B cell (primary cell): ENCODE measurements at regions not wholly inside any gene's neighbourhood (a gene's known extent, or its start where the extent isn't known, plus 50 kb on each side); places are given as distances from the start of the nearest gene placed in this dataset.

Experiments
- ATAC-seq: fragments of 200-7000 bp; cut with Tn5 transposase; one replicate; pipeline ENCODE4 v1.10.0; 2021; ENCODE audit warnings: low read depth, mild to moderate bottlenecking, moderate number of reproducible peaks, moderate library complexity
- CTCF ChIA-PET: fragments of 350-600 bp; sonication (Branson Sonifier 250); formaldehyde crosslinking; loops from one replicate; lab custom pipeline; 2021; ENCODE audit warnings: antibody characterized with exemption, inconsistent platforms; lab: Charles Lee
- POLR2A ChIA-PET: fragments of 350-600 bp; sonication (Branson Sonifier 250); formaldehyde crosslinking; loops from one replicate; lab custom pipeline; 2021; ENCODE audit warnings: antibody characterized with exemption; lab: Charles Lee
- DNase-seq: peaks from one replicate; pipeline ENCODE4 v3.0.0; 2013
- H2AFZ ChIP-seq: 2 replicates; pipeline ENCODE4 v1.6.1; 2012; ENCODE audit warnings: mild to moderate bottlenecking, low read depth, low read length; ENCODE audit not compliant: insufficient read depth, poor library complexity, severe bottlenecking
- H3K27ac ChIP-seq, 2 donors: 1 replicate in 1 of 2; 2 replicates in 1 of 2; pipeline ENCODE4 v1.5.1; 2012 to 2013; ENCODE audit warnings: low read length in 2 of 2, mild to moderate bottlenecking in 2 of 2, moderate library complexity in 1 of 2
- H3K27me3 ChIP-seq, 4 experiments: fragments of 200-600 bp in 1 of 4; sonication (generic) in 1 of 4; replicated peaks in 1 of 4; 1 replicate in 2 of 4; 2 replicates in 2 of 4; pipeline versions ENCODE4 v1.6.1 to v1.7.0; 2013 to 2016; ENCODE audit warnings: low read length in 3 of 4, mild to moderate bottlenecking in 2 of 4, mixed read lengths in 1 of 4, moderate library complexity in 1 of 4; ENCODE audit not compliant: insufficient read depth in 4 of 4, control insufficient read depth in 3 of 4; ENCODE audit errors: control extremely low read depth in 1 of 4
- H3K36me3 ChIP-seq, 2 experiments: replicated peaks in 1 of 2; 1 replicate in 1 of 2; 2 replicates in 1 of 2; pipeline versions ENCODE4 v1.6.1 to v1.7.1; 2013; ENCODE audit warnings: low read length in 1 of 2; ENCODE audit not compliant: insufficient read depth in 2 of 2, control insufficient read depth in 1 of 2; ENCODE audit errors: control extremely low read depth in 1 of 2, extremely low read depth in 1 of 2
- H3K4me1 ChIP-seq, 2 donors: fragments of 200-600 bp in 1 of 2; sonication (generic) in 1 of 2; 1 replicate in 1 of 2; 2 replicates in 1 of 2; pipeline versions ENCODE4 v1.5.1 to v1.6.1; 2013 to 2017; ENCODE audit warnings: low read length in 2 of 2; ENCODE audit not compliant: control insufficient read depth in 2 of 2, insufficient read depth in 2 of 2
- H3K4me2 ChIP-seq: replicated peaks from 2 replicates; pipeline ENCODE3; 2012; ENCODE audit warnings: mild to moderate bottlenecking, low read depth, low read length; ENCODE audit not compliant: poor library complexity, severe bottlenecking
- H3K4me3 ChIP-seq, 5 experiments: fragments of 200-600 bp in 1 of 5; sonication (generic) in 1 of 5; 1 replicate in 3 of 5; 2 replicates in 2 of 5; pipeline versions ENCODE4 v1.5.1 to v1.7.0; 2011 to 2016; ENCODE audit warnings: low read length in 4 of 5, mild to moderate bottlenecking in 4 of 5, low read depth in 2 of 5, control low read depth in 1 of 5, moderate library complexity in 1 of 5; ENCODE audit not compliant: insufficient read depth in 1 of 5; ENCODE audit errors: control extremely low read depth in 1 of 5, extremely low read depth in 1 of 5
- H3K79me2 ChIP-seq: fragments of 200-600 bp; sonication (generic); one replicate; pipeline ENCODE4 v1.6.0; 2016; ENCODE audit warnings: low read length; ENCODE audit not compliant: control insufficient read depth, insufficient read depth
- H3K9ac ChIP-seq: fragments of 200-600 bp; sonication (generic); 2 replicates; pipeline ENCODE4 v1.6.1; 2017; ENCODE audit warnings: mild to moderate bottlenecking, low read length, moderate library complexity
- H3K9me3 ChIP-seq, 3 donors: one replicate each; pipeline versions ENCODE4 v1.6.1 to v1.7.1; 2013; ENCODE audit warnings: low read length in 2 of 3; ENCODE audit not compliant: control insufficient read depth in 2 of 3, insufficient read depth in 1 of 3; ENCODE audit errors: control extremely low read depth in 1 of 3
- H4K20me1 ChIP-seq: 2 replicates; pipeline ENCODE4 v1.6.0; 2012; ENCODE audit warnings: mild to moderate bottlenecking, low read length; ENCODE audit not compliant: insufficient read depth, control insufficient read depth, poor library complexity, severe bottlenecking
- H3K27ac Mint-ChIP-seq: one replicate; pipeline ENCODE4 v1.8.0; 2021; ENCODE audit warnings: mixed read lengths
- H3K27me3 Mint-ChIP-seq: one replicate; pipeline ENCODE4 v1.8.0; 2021; ENCODE audit warnings: mixed read lengths
- H3K4me1 Mint-ChIP-seq: one replicate; pipeline ENCODE4 v1.8.0; 2021; ENCODE audit warnings: mixed read lengths
- H3K4me3 Mint-ChIP-seq: one replicate; pipeline ENCODE4 v1.8.0; 2021; ENCODE audit warnings: mixed read lengths
- H3K9me3 Mint-ChIP-seq: one replicate; pipeline ENCODE4 v1.8.0; 2022; ENCODE audit warnings: mixed read lengths; ENCODE audit not compliant: insufficient read depth
- CTCF ChIP-seq: fragments of 200-600 bp; IDR thresholded peaks from one replicate; pipeline ENCODE4 v1.8.0; 2022; ENCODE audit warnings: antibody characterized with exemption, mild to moderate bottlenecking
- EZH2 ChIP-seq: IDR thresholded peaks from 2 replicates; pipeline ENCODE4 v1.6.1; 2012; ENCODE audit warnings: borderline replicate concordance, low read depth, mild to moderate bottlenecking, moderate library complexity, low read length; ENCODE audit not compliant: insufficient read depth, poor library complexity, severe bottlenecking
- WGBS: methylation state at CpG from one replicate; pipeline ENCODE4 v1.1.5; 2013; ENCODE audit warnings: missing lambda C conversion rate; ENCODE audit not compliant: insufficient coverage; 5-methylcytosine and 5-hydroxymethylcytosine counted together
- intact Hi-C: fragments of 100-400 bp; cut with micrococcal nuclease; formaldehyde crosslinking; loops from one replicate; pipeline ENCODE4 v1.10.0; 2022

GRCh38 chr4:184548648-184549341 is 74.4 kb upstream of the IRF2 start:
- Mint-ChIP-seq H3K27me3 (no peaks in the 10 kb centered on the region), H3K9me3 (no peaks in the 10 kb centered on the region), H3K27ac (no peak overlapping the region), H3K4me3 (no peak overlapping the region), H3K4me1 (peaks cover 18% of the 10 kb centered on the region)
- ChIA-PET CTCF (interaction anchor here (0.7 kb wide), 1 partner anchor 918 kb away, joined by 3 read pairs; no protein-coding TSS in a partner anchor), POLR2A (no interaction called here)
- WGBS: 88% methylated on average over 13 of the region's 20 CpGs
- ATAC-seq (no peak), DNase-seq (no peak)
- Histone ChIP-seq H3K9me3 (no peaks in the 10 kb centered on the region), H3K27ac (no peak overlapping the region), H4K20me1 (no peaks in the 10 kb centered on the region), H3K36me3 (no peaks in the 10 kb centered on the region), H3K9ac (no peak overlapping the region), H3K4me2 (peak overlapping the region; percentile 30), H3K27me3 (no peaks in the 10 kb centered on the region), H2AFZ (peak overlapping the region; percentile 63), H3K4me3 (no peak overlapping the region), H3K79me2 (no peaks in the 10 kb centered on the region), H3K4me1 (peaks cover 8 to 16% of the 10 kb centered on the region in 2 donors)
- no peak for TF ChIP-seq CTCF
- TF ChIP-seq EZH2: no peak
- intact Hi-C loops: no loop called here

GRCh38 chr4:184548316-184548647 is 73.9 kb upstream of the IRF2 start:
- H2AFZ ChIP-seq: peak overlapping the region; percentile 63
- H3K27me3 ChIP-seq: no peaks in the 10 kb centered on the region
- 54% methylated on average over 5 of the region's 5 CpGs for WGBS
- H3K79me2 ChIP-seq: no peaks in the 10 kb centered on the region
- ChIA-PET CTCF (no interaction called here), POLR2A (no interaction called here)
- peaks cover 8 to 16% of the 10 kb centered on the region in 2 donors for H3K4me1 ChIP-seq
- H3K27ac Mint-ChIP-seq: no peak overlapping the region
- no peak for ATAC-seq
- H3K4me1 Mint-ChIP-seq: peaks cover 18% of the 10 kb centered on the region
- peak overlapping the region; percentile 30 for H3K4me2 ChIP-seq
- no peak overlapping the region for H3K4me3 Mint-ChIP-seq
- no peaks in the 10 kb centered on the region for H3K9me3 Mint-ChIP-seq
- TF ChIP-seq CTCF (no peak), EZH2 (no peak)
- intact Hi-C loops: no loop called here
- no peaks in the 10 kb centered on the region for H4K20me1 ChIP-seq
- no peak overlapping the region for H3K27ac ChIP-seq
- no peaks in the 10 kb centered on the region for H3K9me3 ChIP-seq
- no peak overlapping the region for H3K9ac ChIP-seq
- no peaks in the 10 kb centered on the region for H3K27me3 Mint-ChIP-seq
- DNase-seq: no peak
- H3K36me3 ChIP-seq: no peaks in the 10 kb centered on the region
- H3K4me3 ChIP-seq: no peak overlapping the region
